Endothelial cell of umbilical vein (primary cell): ENCODE measurements at regions not wholly inside any gene's neighbourhood (a gene's known extent, or its start where the extent isn't known, plus 50 kb on each side); places are given as distances from the start of the nearest gene placed in this dataset.

Experiments used
- EZH2 ChIP-seq: IDR thresholded peaks from 2 replicates; pipeline ENCODE4 v1.6.1; 2012; ENCODE audit warnings: borderline replicate concordance, low read depth, mild to moderate bottlenecking, moderate library complexity, low read length, inconsistent platforms; ENCODE audit not compliant: severe bottlenecking
- POLR2A ChIP-seq: IDR thresholded peaks from 2 replicates; pipeline ENCODE4 v1.6.1; 2012; ENCODE audit warnings: low read depth, mild to moderate bottlenecking, control low read depth, low read length
- POLR2AphosphoS5 ChIP-seq: IDR thresholded peaks from 2 replicates; pipeline ENCODE4 v1.6.1; 2012; ENCODE audit warnings: low read depth, mild to moderate bottlenecking, control low read depth, low read length, moderate library complexity; ENCODE audit not compliant: insufficient read depth
- TF ChIP-seq, protein P1 (sequence below), 2 donors: IDR thresholded peaks; 1 replicate in 1 of 2; 2 replicates in 1 of 2; pipeline ENCODE4 v1.5.1; 2011; ENCODE audit warnings: low read length in 2 of 2, mild to moderate bottlenecking in 2 of 2, moderate library complexity in 2 of 2, control low read depth in 1 of 2, inconsistent platforms in 1 of 2, low read depth in 1 of 2; ENCODE audit not compliant: insufficient read depth in 1 of 2; ENCODE audit errors: extremely low read depth in 1 of 2

DNA sequence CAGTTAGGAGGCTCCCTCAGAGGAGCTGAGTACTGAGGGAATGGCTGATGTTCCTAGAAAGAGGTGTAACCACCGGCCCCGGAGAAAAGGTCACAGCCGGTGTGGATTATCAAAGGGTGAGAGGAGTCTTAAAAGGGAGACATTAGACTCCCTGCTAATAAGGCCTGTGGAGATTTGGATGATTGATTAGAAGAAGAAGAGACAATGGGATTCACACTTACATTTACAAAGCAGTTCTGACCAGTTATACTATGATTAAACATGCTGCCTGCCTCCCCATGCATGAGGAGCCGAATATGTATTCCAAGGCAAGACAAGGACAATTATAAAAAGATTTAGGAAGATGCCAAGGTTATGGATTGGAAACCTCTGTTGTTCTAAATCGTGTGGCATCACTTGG lies 302.4 kb downstream of the SLC4A3 start:
- TF ChIP-seq POLR2A (no peak), POLR2AphosphoS5 (no peak), EZH2 (no peak)
- TF ChIP-seq, protein P1, sequence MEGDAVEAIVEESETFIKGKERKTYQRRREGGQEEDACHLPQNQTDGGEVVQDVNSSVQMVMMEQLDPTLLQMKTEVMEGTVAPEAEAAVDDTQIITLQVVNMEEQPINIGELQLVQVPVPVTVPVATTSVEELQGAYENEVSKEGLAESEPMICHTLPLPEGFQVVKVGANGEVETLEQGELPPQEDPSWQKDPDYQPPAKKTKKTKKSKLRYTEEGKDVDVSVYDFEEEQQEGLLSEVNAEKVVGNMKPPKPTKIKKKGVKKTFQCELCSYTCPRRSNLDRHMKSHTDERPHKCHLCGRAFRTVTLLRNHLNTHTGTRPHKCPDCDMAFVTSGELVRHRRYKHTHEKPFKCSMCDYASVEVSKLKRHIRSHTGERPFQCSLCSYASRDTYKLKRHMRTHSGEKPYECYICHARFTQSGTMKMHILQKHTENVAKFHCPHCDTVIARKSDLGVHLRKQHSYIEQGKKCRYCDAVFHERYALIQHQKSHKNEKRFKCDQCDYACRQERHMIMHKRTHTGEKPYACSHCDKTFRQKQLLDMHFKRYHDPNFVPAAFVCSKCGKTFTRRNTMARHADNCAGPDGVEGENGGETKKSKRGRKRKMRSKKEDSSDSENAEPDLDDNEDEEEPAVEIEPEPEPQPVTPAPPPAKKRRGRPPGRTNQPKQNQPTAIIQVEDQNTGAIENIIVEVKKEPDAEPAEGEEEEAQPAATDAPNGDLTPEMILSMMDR (IDR thresholded peaks at IDR 0.05; ENCODE audit: extremely low read depth in 1 of 2, insufficient read depth in 1 of 2, low read depth in 1 of 2, low read length in 2 of 2): no peak
